ENCODE measurements at regions not wholly inside any gene's neighbourhood (a gene's known extent, or its start where the extent isn't known, plus 50 kb on each side); places are given as distances from the start of the nearest gene placed in this dataset.

GRCh38 chr18:78080081-78080480, 830.4 kb downstream of the GALR1 start:
- DNase-seq (ENCODE audit: extremely low read depth, low read depth): no peak
- no peak for TF ChIP-seq CTCF (IDR thresholded peaks at IDR 0.05; ENCODE audit: low read depth, low read length)

GRCh38 chr18:78080761-78081160, 831.1 kb downstream of the GALR1 start:
- no peak for DNase-seq (ENCODE audit: extremely low read depth, low read depth)
- no peak for TF ChIP-seq CTCF (IDR thresholded peaks at IDR 0.05; ENCODE audit: low read depth, low read length)

- TF ChIP-seq CTCF (IDR thresholded peaks at IDR 0.05; ENCODE audit: low read depth, low read length): no peak
- DNase-seq (ENCODE audit: extremely low read depth, low read depth): no peak
Measured at GRCh38 chr18:78082816-78083215, 833.2 kb downstream of the GALR1 start.

GRCh38 chr18:78085241-78086185, 835.9 kb downstream of the GALR1 start:
- no peak for TF ChIP-seq CTCF (IDR thresholded peaks at IDR 0.05; ENCODE audit: low read depth, low read length)
- no peak for DNase-seq (ENCODE audit: extremely low read depth, low read depth)

- no peak for TF ChIP-seq CTCF (IDR thresholded peaks at IDR 0.05; ENCODE audit: low read depth, low read length)
- DNase-seq (ENCODE audit: extremely low read depth, low read depth): no peak
Measured at GRCh38 chr18:78086931-78087330, 837.3 kb downstream of the GALR1 start.

GRCh38 chr18:78087338-78087737, 837.7 kb downstream of the GALR1 start:
- TF ChIP-seq CTCF (IDR thresholded peaks at IDR 0.05; ENCODE audit: low read depth, low read length): no peak
- no peak for DNase-seq (ENCODE audit: extremely low read depth, low read depth)

GRCh38 chr18:78090584-78090983, 840.9 kb downstream of the GALR1 start:
- DNase-seq (ENCODE audit: extremely low read depth, low read depth): no peak

More at GRCh38 chr18:78090584-78090983, 840.9 kb downstream of the GALR1 start:
- TF ChIP-seq CTCF (IDR thresholded peaks at IDR 0.05; ENCODE audit: low read depth, low read length): no peak

Measured in AG09319 (cell line).